K562 (cell line): ENCODE measurements at regions not wholly inside any gene's neighbourhood (a gene's known extent, or its start where the extent isn't known, plus 50 kb on each side); places are given as distances from the start of the nearest gene placed in this dataset.

Source experiments
- CCAR2 ChIP-seq: fragments of 200-400 bp; formaldehyde crosslinking; IDR thresholded peaks from 2 replicates; pipeline ENCODE4 v1.6.1; 2017; ENCODE audit warnings: mild to moderate bottlenecking, low read depth, low read length
- CHD2 ChIP-seq: IDR thresholded peaks from 2 replicates; pipeline ENCODE4 v1.6.1; 2011; ENCODE audit warnings: low read depth, low read length
- CTCF ChIP-seq, 3 experiments: IDR thresholded peaks in 2 of 3; conservative IDR thresholded peaks in 1 of 3; 2 replicates each; pipeline ENCODE4 v1.5.1; 2011 to 2012; ENCODE audit warnings: low read length in 3 of 3, mild to moderate bottlenecking in 3 of 3, control low read depth in 2 of 3, improper control_type of control experiment in 1 of 3, inconsistent platforms in 1 of 3, low read depth in 1 of 3, mixed read lengths in 1 of 3, moderate library complexity in 1 of 3; ENCODE audit not compliant: insufficient read depth in 2 of 3
- EZH2 ChIP-seq: IDR thresholded peaks from 2 replicates; pipeline ENCODE4 v1.6.1; 2012; ENCODE audit warnings: low read depth, mild to moderate bottlenecking, inconsistent platforms, low read length, borderline replicate concordance
- FOXA1 ChIP-seq: fragments of 450-650 bp; IDR thresholded peaks from 2 replicates; pipeline ENCODE4 v1.6.1; 2016; ENCODE audit warnings: mild to moderate bottlenecking, borderline replicate concordance
- FOXK2 ChIP-seq, 2 experiments: fragments of 450-650 bp; IDR thresholded peaks in 1 of 2; conservative IDR thresholded peaks in 1 of 2; 2 replicates each; pipeline ENCODE4 v1.6.1; 2016; ENCODE audit warnings: low read depth in 2 of 2, mild to moderate bottlenecking in 1 of 2
- KDM4B ChIP-seq, 2 experiments: fragments of 450-650 bp in 1 of 2; sonication (generic) in 1 of 2; IDR thresholded peaks; 2 replicates each; pipeline ENCODE4 v1.6.1; 2016 to 2017; ENCODE audit warnings: borderline replicate concordance in 2 of 2, antibody characterized with exemption in 1 of 2, low read depth in 1 of 2, mild to moderate bottlenecking in 1 of 2
- MBD1 ChIP-seq: fragments of 250-450 bp; sonication (Bioruptor Pico); IDR thresholded peaks from 2 replicates; pipeline ENCODE4 v1.8.0; 2022; ENCODE audit warnings: inconsistent platforms
- PRDM10 ChIP-seq: fragments of 450-650 bp; IDR thresholded peaks from 2 replicates; pipeline ENCODE4 v1.6.1; 2018; ENCODE audit not compliant: partially characterized antibody
- SPI1 ChIP-seq: IDR thresholded peaks from 2 replicates; pipeline ENCODE4 v1.6.1; 2011; ENCODE audit warnings: low read depth, low read length, control low read depth, borderline replicate concordance
- TCF3 ChIP-seq: sonication (generic); formaldehyde crosslinking; IDR thresholded peaks from 2 replicates; pipeline ENCODE4 v1.4.0; 2020; ENCODE audit warnings: mild to moderate bottlenecking, missing genetic modification reagents
- TEAD4 ChIP-seq, 2 experiments: sonication (generic) in 1 of 2; formaldehyde crosslinking in 1 of 2; IDR thresholded peaks; 2 replicates each; pipeline versions ENCODE4 v1.6.1 to v1.8.0; 2012 to 2022; ENCODE audit warnings: borderline replicate concordance in 1 of 2, inconsistent platforms in 1 of 2, low read length in 1 of 2, mild to moderate bottlenecking in 1 of 2, missing genetic modification reagents in 1 of 2
- ZC3H11A ChIP-seq: IDR thresholded peaks from 2 replicates; pipeline ENCODE4 v1.6.1; 2012; ENCODE audit warnings: low read depth, low read length, improper control_type of control experiment
- ZNF140 ChIP-seq: fragments of 250-450 bp; sonication (Bioruptor Pico); IDR thresholded peaks from 2 replicates; pipeline ENCODE4 v1.8.0; 2021; ENCODE audit warnings: moderate library complexity, mild to moderate bottlenecking, inconsistent platforms

- TF ChIP-seq FOXA1, result no peak
- no peak for TF ChIP-seq CTCF (IDR thresholded peaks at IDR 0.05 in 2 of 3, conservative IDR thresholded peaks at IDR 0.05 in 1 of 3; ENCODE audit: insufficient read depth in 2 of 3, low read depth in 1 of 3, low read length in 3 of 3)
- TF ChIP-seq FOXK2 (conservative IDR thresholded peaks at IDR 0.05 in 1 of 2, IDR thresholded peaks at IDR 0.05 in 1 of 2; ENCODE audit: low read depth in 2 of 2), result no peak
- no peak for TF ChIP-seq TCF3
- no peak for TF ChIP-seq KDM4B (IDR thresholded peaks at IDR 0.05; ENCODE audit: borderline replicate concordance in 2 of 2, low read depth in 1 of 2)
- TF ChIP-seq SPI1, result no peak
- no peak for TF ChIP-seq CCAR2
- no peak for TF ChIP-seq MBD1 (CRISPR knock-in tag)
- TF ChIP-seq PRDM10, result no peak
- TF ChIP-seq EZH2, result no peak
- TF ChIP-seq TEAD4 (IDR thresholded peaks at IDR 0.05; ENCODE audit: low read length), result no peak
- TF ChIP-seq TEAD4 (CRISPR knock-in tag; IDR thresholded peaks at IDR 0.05; ENCODE audit: borderline replicate concordance), result no peak
- no peak for TF ChIP-seq CHD2
- no peak for TF ChIP-seq ZNF140 (CRISPR knock-in tag)
- TF ChIP-seq ZC3H11A, result no peak
Measured at GRCh38 chr6:91437315-91437729, 850.5 kb upstream of the MAP3K7 start.
